IMR-90 (cell line): ENCODE measurements at regions not wholly inside any gene's neighbourhood (a gene's known extent, or its start where the extent isn't known, plus 50 kb on each side); places are given as distances from the start of the nearest gene placed in this dataset.

Experiments
- ATAC-seq: fragments of 200-7000 bp; cut with Tn5 transposase; 2 replicates; pipeline ENCODE4 v1.9.1; 2020; ENCODE audit warnings: low read depth, mild to moderate bottlenecking, moderate library complexity
- BruUV-seq: library from RNA; stranded (reverse); fragments of 400-500 nt; replicated peaks from 2 replicates; lab custom pipeline; 2021; lab: Mats Ljungman, UMichigan
- CTCF ChIA-PET: fragments of 300-600 bp; formaldehyde crosslinking; extraction: SDS; loops from one replicate; lab custom pipeline; 2021; ENCODE audit warnings: antibody characterized with exemption; lab: Yijun Ruan, JAX
- POLR2A ChIA-PET: fragments of 300-600 bp; sonication (Branson Sonifier 250); formaldehyde crosslinking; loops from one replicate; lab custom pipeline; 2022; ENCODE audit warnings: antibody characterized with exemption; ENCODE audit not compliant: unreplicated experiment; lab: Charles Lee
- DNase-seq: peaks from one replicate; pipeline ENCODE4 v3.0.0; 2013
- H2AFZ ChIP-seq: replicated peaks from 2 replicates; pipeline ENCODE3; 2013; ENCODE audit warnings: low read length, mild to moderate bottlenecking; ENCODE audit not compliant: poor library complexity
- H2AK5ac ChIP-seq: 2 replicates; pipeline ENCODE4 v1.6.1; 2013; ENCODE audit warnings: low read depth, low read length, inconsistent platforms
- H2AK9ac ChIP-seq: replicated peaks from 2 replicates; pipeline ENCODE3; 2013; ENCODE audit warnings: mild to moderate bottlenecking, low read depth, low read length, moderate library complexity; ENCODE audit not compliant: poor library complexity
- H2BK120ac ChIP-seq: 2 replicates; pipeline ENCODE4 v1.6.1; 2013; ENCODE audit warnings: low read depth, low read length, inconsistent platforms
- H2BK15ac ChIP-seq: 3 replicates; pipeline ENCODE4 v1.6.1; 2013; ENCODE audit warnings: low read depth, low read length, inconsistent platforms
- H2BK20ac ChIP-seq: 2 replicates; pipeline ENCODE4 v1.6.1; 2013; ENCODE audit warnings: low read depth, mild to moderate bottlenecking, inconsistent platforms, low read length, moderate library complexity
- H2BK5ac ChIP-seq: 2 replicates; pipeline ENCODE4 v1.6.1; 2013; ENCODE audit warnings: mild to moderate bottlenecking, low read depth, low read length, inconsistent platforms; ENCODE audit not compliant: poor library complexity, severe bottlenecking
- H3K14ac ChIP-seq: replicated peaks from 2 replicates; pipeline ENCODE4 v1.6.1; 2013; ENCODE audit warnings: low read depth, low read length, inconsistent platforms
- H3K18ac ChIP-seq: 2 replicates; pipeline ENCODE4 v1.6.1; 2013; ENCODE audit warnings: low read depth, low read length, control low read depth
- H3K23ac ChIP-seq: 2 replicates; pipeline ENCODE4 v1.6.1; 2013; ENCODE audit warnings: low read depth, low read length, inconsistent platforms
- H3K27ac ChIP-seq: 2 replicates; pipeline ENCODE4 v1.5.1; 2013; ENCODE audit warnings: mild to moderate bottlenecking, control low read depth, low read length; ENCODE audit not compliant: insufficient read depth
- H3K27me3 ChIP-seq: 2 replicates; pipeline ENCODE4 v1.6.1; 2013; ENCODE audit warnings: low read length; ENCODE audit not compliant: control insufficient read depth, insufficient read depth
- H3K36me3 ChIP-seq: 2 replicates; pipeline ENCODE4 v1.6.1; 2013; ENCODE audit warnings: low read length, mixed read lengths; ENCODE audit not compliant: control insufficient read depth, insufficient read depth
- H3K4ac ChIP-seq: 2 replicates; pipeline ENCODE4 v1.6.1; 2013; ENCODE audit warnings: low read depth, low read length, inconsistent platforms
- H3K4me1 ChIP-seq: 2 replicates; pipeline ENCODE4 v1.6.1; 2013; ENCODE audit warnings: low read length, mixed read lengths; ENCODE audit not compliant: control insufficient read depth, insufficient read depth
- H3K4me2 ChIP-seq: 2 replicates; pipeline ENCODE4 v1.6.1; 2013; ENCODE audit warnings: low read depth, mild to moderate bottlenecking, control low read depth, low read length, moderate library complexity
- H3K4me3 ChIP-seq: 2 replicates; pipeline ENCODE4 v1.5.1; 2013; ENCODE audit warnings: low read depth, mild to moderate bottlenecking, control low read depth, low read length, moderate library complexity; ENCODE audit not compliant: insufficient read depth
- H3K56ac ChIP-seq: 2 replicates; pipeline ENCODE4 v1.6.1; 2013; ENCODE audit warnings: low read length, inconsistent platforms; ENCODE audit not compliant: insufficient read depth; ENCODE audit errors: extremely low read depth
- H3K79me1 ChIP-seq, 2 experiments: 2 replicates each; pipeline ENCODE4 v1.6.1; 2013; ENCODE audit warnings: low read length in 2 of 2, inconsistent platforms in 1 of 2, low read depth in 1 of 2
- H3K9ac ChIP-seq: 2 replicates; pipeline ENCODE4 v1.6.1; 2013; ENCODE audit warnings: low read depth, low read length, control low read depth
- H3K9me1 ChIP-seq: 2 replicates; pipeline ENCODE4 v1.6.1; 2013; ENCODE audit warnings: low read length, inconsistent platforms; ENCODE audit not compliant: insufficient read depth
- H3K9me3 ChIP-seq: 2 replicates; pipeline ENCODE4 v1.6.1; 2013; ENCODE audit warnings: low read length; ENCODE audit not compliant: control insufficient read depth, insufficient read depth
- H4K20me1 ChIP-seq: 2 replicates; pipeline ENCODE4 v1.6.1; 2013; ENCODE audit warnings: low read length, inconsistent platforms; ENCODE audit not compliant: insufficient read depth
- H4K5ac ChIP-seq: 2 replicates; pipeline ENCODE4 v1.6.1; 2013; ENCODE audit warnings: mild to moderate bottlenecking, low read depth, low read length, control low read depth
- H4K8ac ChIP-seq, 2 experiments: 2 replicates each; pipeline ENCODE4 v1.6.1; 2013; ENCODE audit warnings: low read depth in 2 of 2, low read length in 2 of 2, control low read depth in 1 of 2, inconsistent platforms in 1 of 2
- H4K91ac ChIP-seq: 2 replicates; pipeline ENCODE4 v1.6.1; 2013; ENCODE audit warnings: low read depth, low read length, inconsistent platforms; ENCODE audit not compliant: insufficient read depth
- BHLHE40 ChIP-seq: fragments of 150-350 bp; IDR thresholded peaks from 2 replicates; pipeline ENCODE4 v1.6.1; 2016; ENCODE audit warnings: mild to moderate bottlenecking, low read depth, low read length
- CEBPB ChIP-seq: IDR thresholded peaks from 2 replicates; pipeline ENCODE4 v1.6.1; 2012; ENCODE audit warnings: low read depth, low read length, improper control_type of control experiment
- CHD1 ChIP-seq: IDR thresholded peaks from 2 replicates; pipeline ENCODE4 v1.6.1; 2012; ENCODE audit warnings: low read depth, low read length, improper control_type of control experiment
- MAFK ChIP-seq: IDR thresholded peaks from 2 replicates; pipeline ENCODE4 v1.6.1; 2012; ENCODE audit warnings: low read depth, low read length, improper control_type of control experiment
- MAZ ChIP-seq: IDR thresholded peaks from 2 replicates; pipeline ENCODE4 v1.6.1; 2012; ENCODE audit warnings: low read depth, mild to moderate bottlenecking, low read length, improper control_type of control experiment, moderate library complexity, borderline replicate concordance
- MXI1 ChIP-seq: IDR thresholded peaks from 2 replicates; pipeline ENCODE4 v1.6.1; 2012; ENCODE audit warnings: low read depth, mild to moderate bottlenecking, low read length, moderate library complexity, borderline replicate concordance
- NFE2L2 ChIP-seq: fragments of 150-350 bp; IDR thresholded peaks from 2 replicates; pipeline ENCODE4 v1.6.1; 2016; ENCODE audit warnings: low read depth, mild to moderate bottlenecking, low read length
- POLR2A ChIP-seq: IDR thresholded peaks from 2 replicates; pipeline ENCODE4 v1.6.1; 2012; ENCODE audit warnings: mild to moderate bottlenecking, low read depth, low read length
- RAD21 ChIP-seq: IDR thresholded peaks from 2 replicates; pipeline ENCODE4 v1.6.1; 2012; ENCODE audit warnings: low read length, improper control_type of control experiment
- RCOR1 ChIP-seq: IDR thresholded peaks from 2 replicates; pipeline ENCODE4 v1.6.1; 2012; ENCODE audit warnings: mild to moderate bottlenecking, low read length, improper control_type of control experiment; ENCODE audit not compliant: insufficient replicate concordance
- RFX5 ChIP-seq: IDR thresholded peaks from 2 replicates; pipeline ENCODE4 v1.8.0; 2012; ENCODE audit warnings: low read depth, mild to moderate bottlenecking, low read length, moderate library complexity
- SMC3 ChIP-seq: fragments of 150-350 bp; IDR thresholded peaks from 2 replicates; pipeline ENCODE4 v1.6.1; 2016; ENCODE audit warnings: low read depth, mild to moderate bottlenecking, antibody characterized with exemption, low read length, moderate library complexity
- WGBS, 2 experiments: methylation state at CpG; one replicate each; pipeline versions ENCODE4 v1.1.5 to v1.1.7; 2013; ENCODE audit warnings: missing lambda C conversion rate in 2 of 2; ENCODE audit not compliant: insufficient read length in 1 of 2; ENCODE audit errors: extremely low coverage in 2 of 2; 5-methylcytosine and 5-hydroxymethylcytosine counted together
- dilution Hi-C: fragments of 300-500 bp; cut with HindIII; formaldehyde crosslinking; loops from one replicate; pipeline ENCODE4 v1.14.3; 2018; ENCODE audit warnings: low sequenced_read_pairs; ENCODE audit not compliant: unreplicated experiment
- in situ Hi-C: fragments of 300-500 bp; cut with MboI; formaldehyde crosslinking; loops from 3 replicates; pipeline ENCODE4 v1.14.3; 2019; ENCODE audit warnings: low sequenced_read_pairs, inconsistent platforms, mixed read lengths
- intact Hi-C: fragments of 100-400 bp; cut with micrococcal nuclease; formaldehyde crosslinking; loops from 2 replicates; pipeline ENCODE4 v1.10.0; 2022
- TF ChIP-seq, protein P1 (sequence below): fragments of 150-350 bp; IDR thresholded peaks from 2 replicates; pipeline ENCODE4 v1.6.1; 2016; ENCODE audit warnings: low read depth, mild to moderate bottlenecking, low read length, moderate library complexity, borderline replicate concordance
- TF ChIP-seq, protein P2 (sequence below): conservative IDR thresholded peaks from 2 replicates; pipeline ENCODE4 v1.5.1; 2012; ENCODE audit warnings: mild to moderate bottlenecking, low read depth, low read length, improper control_type of control experiment

DNA sequence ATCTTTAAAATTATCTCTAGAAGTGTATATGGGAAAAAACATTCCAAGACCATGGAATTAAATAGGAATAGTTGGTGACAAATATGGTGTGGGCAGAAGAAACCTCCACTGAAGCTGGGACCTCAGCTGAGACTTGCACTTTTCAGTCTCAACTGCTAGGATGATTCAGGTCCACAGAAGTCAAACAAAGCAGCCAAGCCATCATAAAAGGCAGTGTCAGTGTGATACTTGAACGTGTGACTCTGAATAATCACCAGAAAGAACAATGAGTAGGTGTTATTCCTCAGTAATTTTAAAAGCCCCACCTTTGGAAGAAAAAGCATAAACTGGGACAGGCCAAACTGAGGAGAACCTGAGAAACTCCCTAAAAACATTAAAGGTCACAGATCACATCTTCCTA is 90.7 kb downstream of the ZNF281 start:
- Histone ChIP-seq H2AK9ac (no peak overlapping the region), H4K5ac (peak overlapping the region; percentile 19; the same call in 1 of the 2 replicates), H4K20me1 (no peaks in the 10 kb centered on the region), H3K56ac (no peak overlapping the region), H2BK120ac (peak overlapping the region; percentile 93), H2BK5ac (peak overlapping the region; percentile 57), H3K9ac (no peak overlapping the region), H2AFZ (no peak overlapping the region), H3K79me1 (no peaks in the 10 kb centered on the region), H2AK5ac (peak overlapping the region; percentile 20; the same call in 1 of the 2 replicates), H4K8ac (peak overlapping the region; percentile 23 to 29; a peak in 3 of 4 replicates), H3K36me3 (no peaks in the 10 kb centered on the region), H3K14ac (peak overlapping the region; percentile 61; the same call in 1 of the 2 replicates), H3K27ac (no peak overlapping the region), H2BK15ac (peak overlapping the region; percentile 71; the same call in 1 of the 3 replicates), H3K4me3 (no peak overlapping the region), H4K91ac (peak overlapping the region; percentile 75; the same call in 1 of the 2 replicates), H3K27me3 (no peaks in the 10 kb centered on the region), H3K9me3 (no peaks in the 10 kb centered on the region), H3K23ac (no peak overlapping the region), H3K4me2 (no peak overlapping the region), H3K9me1 (peaks cover 8% of the 10 kb centered on the region; the same call in 1 of the 2 replicates), H3K4me1 (peaks cover 14% of the 10 kb centered on the region), H3K4ac (peak overlapping the region; percentile 83), H3K18ac (peak overlapping the region; percentile 22), H2BK20ac (peak overlapping the region; percentile 89; the same call in 1 of the 2 replicates)
- dilution Hi-C loops = no loop called here
- no CpG with 5 or more reads among the region's 1 CpG for WGBS, 2 experiments
- POLR2A ChIA-PET = no interaction called here
- DNase-seq = no peak
- intact Hi-C loops = loop anchor here (5.0 kb wide), 1 partner anchor 83 kb away; no protein-coding TSS in a partner anchor
- BruUV-seq = no TSS peak
- CTCF ChIA-PET = no interaction called here
- no peak for TF ChIP-seq MXI1
- TF ChIP-seq, protein P1, sequence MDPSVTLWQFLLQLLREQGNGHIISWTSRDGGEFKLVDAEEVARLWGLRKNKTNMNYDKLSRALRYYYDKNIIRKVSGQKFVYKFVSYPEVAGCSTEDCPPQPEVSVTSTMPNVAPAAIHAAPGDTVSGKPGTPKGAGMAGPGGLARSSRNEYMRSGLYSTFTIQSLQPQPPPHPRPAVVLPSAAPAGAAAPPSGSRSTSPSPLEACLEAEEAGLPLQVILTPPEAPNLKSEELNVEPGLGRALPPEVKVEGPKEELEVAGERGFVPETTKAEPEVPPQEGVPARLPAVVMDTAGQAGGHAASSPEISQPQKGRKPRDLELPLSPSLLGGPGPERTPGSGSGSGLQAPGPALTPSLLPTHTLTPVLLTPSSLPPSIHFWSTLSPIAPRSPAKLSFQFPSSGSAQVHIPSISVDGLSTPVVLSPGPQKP = no peak
- TF ChIP-seq CHD1 = no peak
- no peak for TF ChIP-seq BHLHE40
- TF ChIP-seq, protein P2, sequence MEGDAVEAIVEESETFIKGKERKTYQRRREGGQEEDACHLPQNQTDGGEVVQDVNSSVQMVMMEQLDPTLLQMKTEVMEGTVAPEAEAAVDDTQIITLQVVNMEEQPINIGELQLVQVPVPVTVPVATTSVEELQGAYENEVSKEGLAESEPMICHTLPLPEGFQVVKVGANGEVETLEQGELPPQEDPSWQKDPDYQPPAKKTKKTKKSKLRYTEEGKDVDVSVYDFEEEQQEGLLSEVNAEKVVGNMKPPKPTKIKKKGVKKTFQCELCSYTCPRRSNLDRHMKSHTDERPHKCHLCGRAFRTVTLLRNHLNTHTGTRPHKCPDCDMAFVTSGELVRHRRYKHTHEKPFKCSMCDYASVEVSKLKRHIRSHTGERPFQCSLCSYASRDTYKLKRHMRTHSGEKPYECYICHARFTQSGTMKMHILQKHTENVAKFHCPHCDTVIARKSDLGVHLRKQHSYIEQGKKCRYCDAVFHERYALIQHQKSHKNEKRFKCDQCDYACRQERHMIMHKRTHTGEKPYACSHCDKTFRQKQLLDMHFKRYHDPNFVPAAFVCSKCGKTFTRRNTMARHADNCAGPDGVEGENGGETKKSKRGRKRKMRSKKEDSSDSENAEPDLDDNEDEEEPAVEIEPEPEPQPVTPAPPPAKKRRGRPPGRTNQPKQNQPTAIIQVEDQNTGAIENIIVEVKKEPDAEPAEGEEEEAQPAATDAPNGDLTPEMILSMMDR = no peak
- TF ChIP-seq CEBPB = no peak
- TF ChIP-seq RFX5 = no peak
- TF ChIP-seq SMC3 = no peak
- TF ChIP-seq POLR2A = no peak
- TF ChIP-seq RCOR1 = no peak
- TF ChIP-seq MAFK = no peak
- no peak for TF ChIP-seq RAD21
- TF ChIP-seq MAZ = no peak
- TF ChIP-seq NFE2L2 = no peak
- ATAC-seq = no peak
- in situ Hi-C loops = no loop called here
